Activated CD4-positive, alpha-beta T cell treated with anti-CD3 and anti-CD28 coated beads, Interleukin-2, amount 50 U/mL, for 24 hours (primary cell): ENCODE measurements at regions not wholly inside any gene's neighbourhood (a gene's known extent, or its start where the extent isn't known, plus 50 kb on each side); places are given as distances from the start of the nearest gene placed in this dataset.

ENCODE experiments used
- DNase-seq, 2 donors: peaks; one replicate each; pipeline ENCODE4 v3.0.0-alpha.2; 2020; ENCODE audit warnings: low read depth in 1 of 2, low spot score in 1 of 2

DNA sequence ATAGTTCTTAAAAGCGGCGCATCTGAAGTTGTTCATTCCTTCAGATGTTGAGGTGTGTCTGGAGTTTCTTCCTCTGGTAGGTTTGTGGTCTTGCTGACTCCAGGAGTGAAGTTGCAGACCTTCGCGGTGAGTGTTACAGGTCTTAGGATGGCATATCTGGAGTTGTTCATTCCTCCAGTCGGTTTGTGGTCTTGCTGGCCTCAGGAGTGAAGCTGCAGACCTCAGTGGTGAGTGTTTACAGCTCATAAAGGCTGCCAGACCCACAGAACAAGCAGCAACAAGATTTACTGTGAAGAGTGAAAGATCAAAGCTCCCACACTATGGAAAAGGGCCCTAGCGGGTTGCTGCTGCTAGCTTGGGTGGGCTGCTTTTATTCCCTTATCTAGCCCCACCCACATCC lies 201.7 kb upstream of the PDGFD start:
- DNase-seq = no peak

DNA sequence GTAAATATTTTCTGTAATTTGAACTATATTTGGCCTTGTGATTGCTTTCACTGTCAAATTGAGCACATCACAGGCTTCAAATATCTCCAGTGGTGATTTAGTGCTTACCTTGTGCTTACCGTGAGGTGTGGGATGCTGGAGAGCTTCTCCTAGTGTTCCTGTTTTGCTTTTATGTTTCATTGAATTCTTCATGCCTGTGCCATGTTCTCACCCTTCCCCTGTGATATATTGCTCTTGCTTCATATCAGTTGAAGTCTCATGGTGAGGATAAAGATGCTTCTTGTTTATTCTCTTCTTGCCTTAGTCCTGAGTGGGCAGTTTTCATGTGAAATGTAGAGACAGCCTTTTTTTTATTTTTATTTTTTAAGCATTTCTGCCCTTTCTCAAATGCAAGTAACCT lies 198.0 kb upstream of the PDGFD start:
- no peak for DNase-seq

DNA sequence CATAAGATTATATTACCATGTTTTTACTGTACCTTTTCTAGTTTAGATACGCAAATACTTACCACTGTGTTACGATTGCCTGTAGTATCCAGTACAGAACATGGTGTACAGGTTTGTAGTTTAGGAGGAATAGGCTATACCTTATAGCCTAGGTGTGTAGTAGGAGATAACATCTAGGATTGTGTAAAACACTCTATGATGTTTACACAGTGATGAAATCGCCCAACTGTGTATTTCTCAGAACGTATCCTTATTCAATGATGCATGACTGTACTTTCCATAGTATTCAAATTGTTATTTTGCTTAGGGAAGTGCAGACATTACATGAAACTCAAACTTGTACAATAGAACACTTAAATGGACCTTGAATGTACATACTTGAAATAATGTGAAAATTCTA lies 188.1 kb upstream of the PDGFD start:
- no peak for DNase-seq

DNA sequence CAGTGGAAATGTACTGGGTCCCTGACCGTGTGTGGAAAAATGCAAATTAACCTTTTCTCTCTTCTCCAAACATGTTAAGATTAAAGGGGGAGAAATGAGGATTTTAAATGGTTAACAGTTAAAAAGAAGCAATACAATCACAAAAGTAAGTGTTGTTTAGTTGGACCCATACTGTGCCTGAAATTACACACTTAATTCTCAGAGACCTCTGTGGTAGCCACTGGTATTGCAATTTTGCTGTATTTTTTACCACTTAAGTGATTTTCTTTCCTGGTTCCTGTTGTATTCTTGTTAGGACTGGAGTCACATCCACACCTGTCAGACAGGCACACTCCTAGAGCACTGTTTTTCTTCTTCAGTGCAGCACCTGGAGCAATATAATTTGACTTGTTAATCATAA lies 179.6 kb upstream of the PDGFD start:
- DNase-seq = no peak

DNA sequence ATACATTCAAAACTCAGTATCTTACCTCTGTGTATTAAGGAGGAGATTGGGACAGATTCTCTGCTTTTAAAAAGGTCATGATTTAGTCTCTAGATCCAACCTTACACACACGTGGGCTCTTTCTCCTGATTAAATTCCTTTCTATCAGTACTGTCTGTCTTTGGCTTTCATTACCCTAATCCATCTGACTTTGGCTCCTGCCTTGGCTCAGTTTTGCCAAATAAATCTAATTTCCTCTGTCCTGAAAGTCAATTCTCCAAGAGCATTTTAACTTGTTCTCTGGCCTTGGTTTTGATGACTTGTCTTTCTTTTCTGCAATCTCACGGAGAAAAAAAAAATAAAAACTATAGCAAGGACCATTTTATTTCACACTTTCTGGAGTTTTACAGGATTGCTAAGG lies 176.6 kb upstream of the PDGFD start:
- DNase-seq = no peak

DNA sequence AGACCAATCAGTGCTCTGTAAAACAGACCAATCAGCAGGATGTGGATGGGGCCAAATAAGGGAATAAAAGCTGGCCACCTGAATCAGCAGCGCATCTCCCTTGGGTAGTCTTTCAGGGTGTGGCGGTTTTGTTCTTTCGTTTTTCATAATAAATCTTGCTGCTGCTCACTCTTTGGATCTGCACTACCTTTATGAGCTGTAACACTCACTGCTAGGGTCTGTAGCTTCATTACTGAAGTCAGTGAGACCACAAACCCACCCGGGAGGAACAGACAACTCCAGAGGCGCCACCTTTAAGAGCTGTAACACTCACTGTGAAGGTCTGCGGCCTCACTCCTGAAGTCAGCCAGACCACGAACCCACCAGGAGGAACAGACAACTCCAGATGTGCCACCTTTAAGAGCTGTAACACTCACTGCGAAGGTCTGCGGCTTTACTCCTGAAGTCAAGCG lies 175.5 kb upstream of the PDGFD start:
- no peak for DNase-seq

DNA sequence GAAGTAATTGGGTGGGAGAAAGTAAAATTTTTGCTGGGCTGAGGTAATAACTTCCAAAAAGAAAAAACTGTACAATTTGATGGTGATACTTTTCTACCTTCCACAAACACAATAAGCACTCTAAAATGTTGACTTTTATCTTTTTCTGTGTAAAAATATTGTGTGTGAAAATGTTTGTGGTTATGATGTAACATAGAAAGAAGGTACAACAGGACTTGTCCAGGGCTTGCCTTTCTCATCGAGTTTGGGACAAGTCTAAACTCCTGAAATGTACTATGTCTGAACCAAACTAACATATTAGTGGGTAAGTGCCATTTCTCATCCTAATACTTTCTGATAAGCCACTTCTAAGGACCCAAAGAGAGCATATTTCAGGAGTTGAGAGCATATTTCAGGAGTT lies 174.2 kb upstream of the PDGFD start:
- DNase-seq = no peak

DNA sequence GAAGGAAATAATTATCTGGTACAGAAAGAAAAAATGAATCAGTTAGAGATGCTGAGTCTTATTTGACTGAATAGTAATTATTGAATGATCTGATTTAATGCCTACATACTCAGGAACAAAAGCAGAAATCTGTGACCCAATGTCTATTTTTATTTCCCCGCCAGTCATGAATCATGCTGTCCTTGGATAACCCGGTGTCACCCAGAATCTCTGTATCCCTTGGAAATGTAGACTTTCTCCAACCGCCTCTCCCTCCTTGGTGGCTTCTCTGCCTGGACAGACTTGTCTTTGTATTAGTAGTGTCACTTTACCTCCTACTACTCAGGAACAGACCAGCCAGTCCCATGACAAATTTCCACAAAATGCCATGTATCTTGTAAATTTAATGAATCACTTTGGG lies 173.3 kb upstream of the PDGFD start:
- DNase-seq = no peak

DNA sequence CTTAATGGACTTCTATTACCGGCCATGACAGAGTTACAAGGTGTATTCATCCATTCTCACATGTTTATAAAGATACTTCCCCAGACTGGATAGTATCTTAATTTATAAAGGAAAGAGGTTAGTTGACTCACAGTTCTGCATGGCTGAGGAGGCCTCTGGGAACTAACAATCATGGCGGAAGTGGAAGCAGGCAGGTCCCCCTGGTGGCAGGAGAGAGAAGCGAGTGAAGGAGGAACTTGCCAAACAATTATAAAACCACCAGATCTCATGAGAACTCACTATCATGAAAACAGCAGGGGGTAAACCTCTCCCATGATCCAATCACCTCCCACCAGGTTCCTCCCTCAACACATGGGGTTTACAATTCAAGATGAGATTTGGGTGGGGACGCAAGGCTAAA lies 170.0 kb upstream of the PDGFD start:
- no peak for DNase-seq

DNA sequence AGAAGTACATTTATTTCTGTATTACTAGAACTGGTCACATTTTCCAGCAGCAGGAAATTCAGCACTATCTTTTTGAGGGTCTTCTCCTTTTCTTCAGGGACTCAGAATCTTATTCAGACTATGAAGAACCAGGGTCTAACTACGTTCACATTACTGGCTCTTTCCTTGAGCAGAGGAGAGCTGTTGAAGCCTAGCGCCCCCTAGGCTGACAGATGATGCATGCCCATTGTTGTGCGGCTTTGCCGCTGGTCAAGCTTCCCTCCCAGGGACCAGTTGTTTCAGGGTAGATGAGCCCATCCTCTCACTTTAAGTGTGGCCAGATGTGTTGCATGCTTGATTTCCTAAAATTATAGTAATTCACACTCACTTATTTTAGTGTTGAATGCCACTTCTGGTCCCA lies 168.2 kb upstream of the PDGFD start:
- no peak for DNase-seq

DNA sequence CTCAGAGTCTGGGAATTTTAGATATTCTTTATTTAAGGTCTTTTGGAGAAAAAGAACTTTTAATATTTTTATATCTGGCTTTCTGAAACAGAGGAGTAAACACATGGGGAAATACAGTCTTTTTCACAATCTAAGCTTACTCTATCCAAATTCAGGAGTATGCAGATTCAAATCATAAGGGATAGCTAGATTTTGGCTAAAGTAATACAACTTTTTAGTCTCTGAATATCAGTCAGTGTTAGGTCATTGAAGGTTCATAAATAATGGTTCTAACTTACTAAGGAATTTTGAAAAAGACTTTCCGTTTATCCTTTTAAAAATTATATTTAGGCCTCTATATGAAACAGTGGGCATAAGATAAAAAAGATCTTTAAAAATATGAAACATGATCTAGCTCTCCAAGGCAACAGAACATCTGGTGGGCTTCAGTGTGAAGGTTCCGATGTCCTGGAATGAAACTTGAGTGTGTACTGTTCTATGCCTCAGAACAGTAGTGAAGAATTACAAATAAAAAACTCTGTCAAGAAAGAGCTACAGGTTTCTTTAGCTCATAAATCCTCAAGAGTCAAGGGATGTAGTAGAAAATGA lies 165.2 kb upstream of the PDGFD start:
- DNase-seq = no peak

DNA sequence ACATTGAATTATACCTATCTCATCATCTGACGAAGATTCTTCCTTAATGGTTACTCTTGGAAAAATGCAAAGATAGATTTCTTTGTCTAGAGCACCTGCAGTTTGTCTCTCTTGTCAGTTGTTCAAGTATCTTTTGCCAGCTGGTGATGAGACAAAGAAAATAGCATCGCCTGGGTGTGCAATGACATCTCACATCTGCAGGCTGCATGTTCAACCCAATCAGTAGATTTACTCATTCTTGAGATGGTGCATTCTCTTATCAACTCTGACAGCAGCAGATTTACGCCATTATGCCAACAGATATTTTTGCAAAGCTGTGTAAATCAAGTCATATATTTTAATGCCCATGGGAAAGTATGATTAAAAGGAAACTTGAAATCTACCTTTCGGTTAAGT lies 164.6 kb upstream of the PDGFD start:
- no peak for DNase-seq

DNA sequence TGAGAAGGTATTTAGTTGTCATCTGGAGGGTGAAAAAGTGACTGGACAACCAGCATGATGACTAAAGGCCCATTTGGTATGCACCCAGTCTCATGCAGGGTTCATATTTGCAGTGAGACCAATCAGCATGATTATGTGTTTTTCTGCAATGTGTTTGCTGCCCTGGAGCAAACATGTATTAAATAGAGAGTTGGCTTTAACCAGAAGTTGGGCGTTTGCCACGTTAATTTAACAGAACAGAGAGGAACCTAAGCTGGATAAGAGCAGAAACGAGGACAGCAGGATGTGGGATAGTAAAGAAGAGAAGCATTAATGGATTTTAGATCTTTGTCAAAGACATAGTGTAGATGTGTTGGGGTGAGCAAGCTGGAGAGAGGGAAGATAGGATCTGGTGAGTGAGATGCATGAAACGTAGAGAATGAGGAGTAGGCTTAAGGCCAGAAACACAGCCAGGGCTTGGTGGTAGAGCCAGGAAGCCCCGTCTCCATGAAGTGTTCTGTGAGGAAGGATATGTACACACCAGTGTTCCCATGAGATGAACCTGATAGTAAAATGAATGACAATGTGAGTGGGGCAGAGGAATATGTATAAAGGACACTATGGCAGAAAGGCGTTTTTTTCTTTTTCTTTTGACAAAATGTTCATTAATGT lies 164.0 kb upstream of the PDGFD start:
- no peak for DNase-seq

DNA sequence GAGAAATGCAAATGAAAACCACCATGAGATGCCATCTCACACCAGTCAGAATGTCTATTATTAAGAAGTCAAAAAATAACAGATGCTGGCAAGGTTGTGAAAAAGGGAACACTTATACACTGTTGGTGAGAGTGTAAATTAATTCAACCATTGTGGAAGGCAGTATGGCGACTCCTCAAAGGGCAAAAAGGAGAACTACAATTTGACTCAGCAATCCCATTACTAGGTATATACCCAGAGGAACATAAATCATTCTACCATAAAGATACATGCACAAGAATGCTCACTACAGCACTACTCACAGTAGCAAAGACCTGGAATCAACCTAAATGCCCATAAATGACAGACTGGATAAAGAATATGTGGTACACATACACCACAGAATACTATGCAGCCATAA lies 161.1 kb upstream of the PDGFD start:
- DNase-seq = no peak

DNA sequence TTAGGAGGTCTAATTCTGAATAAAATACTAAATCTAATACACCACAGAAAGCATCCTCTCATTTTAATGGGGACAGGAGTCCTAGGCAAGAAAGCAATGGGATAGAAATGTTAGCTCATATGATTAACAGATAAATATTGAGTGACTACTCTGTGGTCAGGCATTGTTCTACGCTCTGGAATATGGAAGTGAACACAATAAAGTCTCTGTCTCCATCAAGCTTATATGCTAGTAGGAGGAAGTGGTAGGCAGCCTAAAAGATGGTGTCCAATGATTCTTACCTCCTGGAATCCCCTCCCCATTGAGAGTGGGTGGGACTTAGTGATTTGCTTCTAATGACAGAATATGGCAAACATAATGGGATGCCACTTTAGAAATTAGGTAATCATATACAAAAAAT lies 160.3 kb upstream of the PDGFD start:
- DNase-seq = no peak

DNA sequence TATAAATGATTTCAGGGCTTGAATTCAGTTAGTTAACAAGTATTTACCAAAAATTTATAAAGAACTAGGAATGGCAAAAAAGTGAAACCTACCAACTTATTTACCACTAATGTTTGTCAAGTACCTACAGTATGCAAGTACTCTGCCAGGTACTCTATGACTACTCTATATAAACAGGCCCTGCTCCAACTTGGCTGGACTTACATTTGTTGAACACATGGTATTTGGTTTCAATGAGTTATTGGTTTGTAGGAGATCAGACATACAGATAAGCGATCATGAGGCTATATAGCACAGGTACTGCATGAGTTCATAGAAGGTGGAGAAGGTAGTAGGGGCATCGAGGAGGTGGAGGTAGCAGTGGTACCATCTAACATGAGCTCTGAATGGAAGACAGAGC lies 159.9 kb upstream of the PDGFD start:
- no peak for DNase-seq

DNA sequence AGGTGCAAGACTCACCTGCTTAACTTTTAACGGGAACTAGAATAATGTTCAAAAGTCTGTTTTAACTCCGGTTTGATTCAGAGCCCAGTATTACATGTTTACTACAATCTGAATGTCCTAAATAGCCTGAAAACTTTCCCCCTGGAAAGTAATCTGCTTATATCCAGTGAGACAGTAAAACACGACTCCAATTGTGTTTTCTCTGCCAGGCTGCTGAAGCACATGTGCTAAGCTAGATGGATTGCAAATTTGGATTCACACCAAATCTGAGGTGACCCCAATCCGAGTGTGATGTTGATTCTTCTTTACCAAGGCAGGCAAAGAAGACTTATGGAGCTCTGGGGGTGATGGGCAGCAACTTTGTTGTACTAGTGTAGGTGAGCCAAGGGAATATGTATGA lies 158.7 kb upstream of the PDGFD start:
- DNase-seq = no peak

DNA sequence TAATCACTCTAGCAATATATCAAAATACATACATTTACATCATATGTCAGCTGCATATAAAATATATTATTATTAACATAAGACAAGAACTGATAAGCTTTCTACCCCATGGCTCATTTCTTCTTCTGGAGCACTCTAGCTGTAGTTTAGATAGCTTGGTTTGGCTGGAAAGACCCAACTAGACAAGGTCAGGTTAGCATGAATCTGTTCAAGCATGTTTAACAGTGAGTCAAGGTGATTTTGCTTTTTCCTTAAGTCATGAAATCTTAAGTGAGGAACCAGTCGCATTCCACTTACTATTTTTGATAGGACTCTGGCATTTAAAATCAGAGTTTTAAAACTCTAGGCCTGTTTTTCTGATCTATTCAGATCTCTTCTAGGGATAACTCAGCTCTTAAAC lies 157.0 kb upstream of the PDGFD start:
- no peak for DNase-seq

DNA sequence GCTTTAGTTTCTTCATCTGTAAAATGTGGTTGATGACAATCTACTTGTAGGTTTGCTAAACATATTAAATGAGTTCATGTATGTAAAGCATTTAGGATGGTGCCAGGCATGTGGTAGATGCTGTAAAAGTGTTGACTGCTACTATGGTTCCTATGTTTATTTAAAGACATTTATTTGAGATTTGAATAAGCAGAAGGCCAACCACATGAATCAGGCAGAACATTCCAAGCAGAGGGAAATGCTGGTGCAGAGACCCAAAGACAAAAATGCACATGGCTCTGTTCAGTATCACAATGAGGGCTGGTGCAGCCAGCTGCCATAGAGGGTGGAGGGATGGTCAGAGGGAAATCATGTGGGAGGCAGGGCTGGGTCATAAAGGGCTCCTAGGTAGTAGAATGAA lies 156.2 kb upstream of the PDGFD start:
- no peak for DNase-seq

DNA sequence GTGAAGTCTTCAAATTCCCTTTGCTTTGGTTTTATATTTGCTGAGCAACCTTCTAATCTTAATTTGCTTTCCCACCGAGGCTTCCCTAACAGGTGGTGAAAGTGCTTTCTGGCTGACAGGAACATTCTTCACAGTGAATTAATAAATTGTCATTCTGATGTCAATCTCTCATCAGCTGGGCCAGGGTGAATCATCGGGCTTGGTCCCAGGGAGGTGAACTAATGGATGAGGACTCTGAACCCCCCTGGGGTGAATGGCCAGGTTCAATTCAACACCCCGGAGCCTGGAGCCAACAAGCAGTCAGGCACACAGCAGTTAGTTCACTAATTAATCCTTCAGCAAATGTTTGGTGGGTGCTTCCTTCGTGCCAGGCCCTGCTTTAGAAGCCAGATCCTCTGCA lies 155.4 kb upstream of the PDGFD start:
- no peak for DNase-seq

DNA sequence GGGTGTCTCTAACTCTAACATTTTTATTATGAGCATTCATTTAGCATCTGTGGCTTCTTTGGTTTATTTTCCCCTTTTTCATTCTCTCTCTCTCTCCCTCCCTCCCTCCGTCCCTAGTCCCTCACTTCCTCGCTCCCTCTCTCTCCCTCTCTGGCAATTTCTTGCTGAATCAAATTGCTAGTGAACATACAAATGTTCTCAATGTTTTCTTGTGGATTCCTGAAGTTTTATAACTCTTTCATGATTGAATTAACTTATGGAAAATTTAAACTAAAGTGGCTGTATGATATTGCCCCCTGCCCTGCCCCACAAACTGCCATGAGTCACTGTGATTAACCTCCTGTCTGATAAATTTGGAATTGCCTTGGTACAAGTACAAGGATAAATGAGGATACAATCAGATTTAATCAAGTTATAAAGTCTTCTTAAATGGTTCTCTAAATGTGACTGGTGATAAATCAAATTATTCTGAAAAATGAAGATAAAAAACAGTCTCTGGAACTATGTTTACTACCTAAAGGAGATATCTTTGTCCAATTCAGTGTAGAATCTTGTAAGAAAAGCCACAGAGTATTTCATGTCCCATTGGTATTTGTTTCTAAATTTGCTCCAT lies 143.0 kb upstream of the PDGFD start:
- DNase-seq = no peak

DNA sequence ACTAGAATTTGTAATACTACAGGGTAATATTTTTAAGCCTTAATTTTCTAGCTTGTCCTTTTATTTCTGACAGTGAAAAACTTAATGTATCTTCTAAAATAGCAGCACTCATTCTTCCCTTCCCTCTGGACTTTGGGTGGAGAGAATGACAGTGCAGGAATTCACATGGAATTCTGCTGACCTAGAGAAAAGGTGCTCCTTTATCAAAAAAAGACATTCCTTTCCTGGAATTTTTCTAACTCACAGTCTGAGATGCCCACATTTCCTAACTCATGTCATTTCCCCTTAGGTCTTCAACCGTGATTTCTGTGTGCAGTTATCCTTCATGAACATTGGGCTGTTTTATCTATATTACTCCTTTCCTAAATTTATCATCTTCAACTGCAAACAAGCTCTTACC lies 137.8 kb upstream of the PDGFD start:
- DNase-seq = no peak

DNA sequence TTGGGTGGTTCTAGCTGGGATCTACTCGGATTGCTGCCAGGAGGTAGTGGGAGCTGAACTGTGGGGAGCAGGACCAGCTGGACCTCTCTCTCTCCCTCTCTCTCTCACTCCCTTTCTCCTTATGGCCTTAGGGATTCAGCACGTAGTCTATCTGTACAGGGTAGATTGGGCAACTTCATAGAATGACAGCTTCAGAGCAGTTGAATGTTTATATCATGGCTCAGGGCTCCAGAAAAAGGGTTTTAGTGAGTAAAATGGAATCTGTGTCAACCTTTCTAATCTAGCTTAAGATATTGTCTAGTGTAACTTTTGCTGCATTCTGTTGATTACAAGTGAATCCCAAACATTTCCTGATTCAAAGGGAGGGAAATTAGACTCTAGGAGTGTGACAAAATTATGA lies 127.7 kb upstream of the PDGFD start:
- no peak for DNase-seq
